Endothelial cell of umbilical vein (primary cell): ENCODE measurements at regions not wholly inside any gene's neighbourhood (a gene's known extent, or its start where the extent isn't known, plus 50 kb on each side); places are given as distances from the start of the nearest gene placed in this dataset.

ENCODE experiments used
- EZH2 ChIP-seq: IDR thresholded peaks from 2 replicates; pipeline ENCODE4 v1.6.1; 2012; ENCODE audit warnings: borderline replicate concordance, low read depth, mild to moderate bottlenecking, moderate library complexity, low read length, inconsistent platforms; ENCODE audit not compliant: severe bottlenecking
- GATA2 ChIP-seq: IDR thresholded peaks from 2 replicates; pipeline ENCODE4 v1.7.0; 2011; ENCODE audit warnings: low read depth, mild to moderate bottlenecking, moderate library complexity, mixed read lengths, low read length; ENCODE audit not compliant: insufficient read length, insufficient read depth
- POLR2A ChIP-seq: IDR thresholded peaks from 2 replicates; pipeline ENCODE4 v1.6.1; 2012; ENCODE audit warnings: low read depth, mild to moderate bottlenecking, control low read depth, low read length
- POLR2AphosphoS5 ChIP-seq: IDR thresholded peaks from 2 replicates; pipeline ENCODE4 v1.6.1; 2012; ENCODE audit warnings: low read depth, mild to moderate bottlenecking, control low read depth, low read length, moderate library complexity; ENCODE audit not compliant: insufficient read depth
- TF ChIP-seq, protein P1 (sequence below), 2 donors: IDR thresholded peaks; 1 replicate in 1 of 2; 2 replicates in 1 of 2; pipeline ENCODE4 v1.5.1; 2011; ENCODE audit warnings: low read length in 2 of 2, mild to moderate bottlenecking in 2 of 2, moderate library complexity in 2 of 2, control low read depth in 1 of 2, inconsistent platforms in 1 of 2, low read depth in 1 of 2; ENCODE audit not compliant: insufficient read depth in 1 of 2; ENCODE audit errors: extremely low read depth in 1 of 2
- TF ChIP-seq, protein P2 (sequence below): IDR thresholded peaks from 2 replicates; pipeline ENCODE4 v1.6.1; 2011; ENCODE audit not compliant: insufficient read depth, insufficient read length

DNA sequence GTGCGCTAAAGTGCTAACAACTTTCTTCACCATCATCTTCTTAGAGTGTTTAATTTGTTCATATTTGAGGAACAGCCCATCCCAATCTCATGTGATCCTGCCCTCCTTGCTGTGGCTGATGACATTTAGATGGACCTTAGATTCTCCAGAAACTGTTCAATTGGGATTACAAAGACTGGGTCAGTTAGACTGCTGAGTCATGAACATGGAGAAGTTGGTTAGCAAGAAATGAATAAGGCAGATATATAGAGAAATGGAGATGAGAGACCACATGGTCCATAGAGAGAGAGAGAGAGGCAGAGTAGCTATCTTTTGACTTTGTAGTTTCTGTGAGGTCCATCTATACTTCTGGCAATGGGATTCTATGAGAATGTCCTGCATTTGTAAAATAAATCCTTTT, 275.9 kb downstream of the GLUD2 start:
- TF ChIP-seq GATA2: no peak
- TF ChIP-seq, protein P1, sequence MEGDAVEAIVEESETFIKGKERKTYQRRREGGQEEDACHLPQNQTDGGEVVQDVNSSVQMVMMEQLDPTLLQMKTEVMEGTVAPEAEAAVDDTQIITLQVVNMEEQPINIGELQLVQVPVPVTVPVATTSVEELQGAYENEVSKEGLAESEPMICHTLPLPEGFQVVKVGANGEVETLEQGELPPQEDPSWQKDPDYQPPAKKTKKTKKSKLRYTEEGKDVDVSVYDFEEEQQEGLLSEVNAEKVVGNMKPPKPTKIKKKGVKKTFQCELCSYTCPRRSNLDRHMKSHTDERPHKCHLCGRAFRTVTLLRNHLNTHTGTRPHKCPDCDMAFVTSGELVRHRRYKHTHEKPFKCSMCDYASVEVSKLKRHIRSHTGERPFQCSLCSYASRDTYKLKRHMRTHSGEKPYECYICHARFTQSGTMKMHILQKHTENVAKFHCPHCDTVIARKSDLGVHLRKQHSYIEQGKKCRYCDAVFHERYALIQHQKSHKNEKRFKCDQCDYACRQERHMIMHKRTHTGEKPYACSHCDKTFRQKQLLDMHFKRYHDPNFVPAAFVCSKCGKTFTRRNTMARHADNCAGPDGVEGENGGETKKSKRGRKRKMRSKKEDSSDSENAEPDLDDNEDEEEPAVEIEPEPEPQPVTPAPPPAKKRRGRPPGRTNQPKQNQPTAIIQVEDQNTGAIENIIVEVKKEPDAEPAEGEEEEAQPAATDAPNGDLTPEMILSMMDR (IDR thresholded peaks at IDR 0.05; ENCODE audit: extremely low read depth in 1 of 2, insufficient read depth in 1 of 2, low read depth in 1 of 2, low read length in 2 of 2): no peak
- TF ChIP-seq EZH2: no peak
- TF ChIP-seq POLR2AphosphoS5: no peak
- no peak for TF ChIP-seq POLR2A
- TF ChIP-seq, protein P2, sequence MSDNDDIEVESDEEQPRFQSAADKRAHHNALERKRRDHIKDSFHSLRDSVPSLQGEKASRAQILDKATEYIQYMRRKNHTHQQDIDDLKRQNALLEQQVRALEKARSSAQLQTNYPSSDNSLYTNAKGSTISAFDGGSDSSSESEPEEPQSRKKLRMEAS: no peak
